A549 (cell line): ENCODE measurements at regions not wholly inside any gene's neighbourhood (a gene's known extent, or its start where the extent isn't known, plus 50 kb on each side); places are given as distances from the start of the nearest gene placed in this dataset.

Source experiments
- TF ChIP-seq, protein P1 (sequence below): IDR thresholded peaks from 2 replicates; pipeline ENCODE4 v1.6.1; 2012
- TF ChIP-seq, protein P2 (sequence below): fragments of >200 bp; sonication (Bioruptor Twin); formaldehyde crosslinking; IDR thresholded peaks from 3 replicates; pipeline ENCODE4 v1.5.1; 2016

DNA sequence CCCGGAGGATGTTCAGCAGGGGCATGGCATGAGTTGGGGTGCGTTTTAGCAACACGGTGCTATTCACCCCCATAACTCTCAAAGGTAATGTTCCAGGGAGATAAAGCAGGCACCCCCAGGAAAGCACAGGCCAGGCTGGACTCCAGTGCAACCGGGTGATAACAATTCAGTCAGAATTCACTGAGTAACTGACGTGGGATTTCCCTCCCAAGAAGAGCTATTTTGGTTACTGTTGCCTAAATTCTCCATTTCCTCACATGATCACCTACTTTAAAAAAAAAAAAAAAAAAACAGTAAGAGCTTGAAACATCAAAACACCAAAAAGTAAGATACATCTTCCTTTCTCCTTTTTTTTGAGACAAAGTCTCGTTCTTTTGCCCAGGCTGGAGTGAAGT, 137.6 kb upstream of the WWC1 start:
- TF ChIP-seq, protein P1, sequence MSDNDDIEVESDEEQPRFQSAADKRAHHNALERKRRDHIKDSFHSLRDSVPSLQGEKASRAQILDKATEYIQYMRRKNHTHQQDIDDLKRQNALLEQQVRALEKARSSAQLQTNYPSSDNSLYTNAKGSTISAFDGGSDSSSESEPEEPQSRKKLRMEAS, result no peak
- TF ChIP-seq, protein P2, sequence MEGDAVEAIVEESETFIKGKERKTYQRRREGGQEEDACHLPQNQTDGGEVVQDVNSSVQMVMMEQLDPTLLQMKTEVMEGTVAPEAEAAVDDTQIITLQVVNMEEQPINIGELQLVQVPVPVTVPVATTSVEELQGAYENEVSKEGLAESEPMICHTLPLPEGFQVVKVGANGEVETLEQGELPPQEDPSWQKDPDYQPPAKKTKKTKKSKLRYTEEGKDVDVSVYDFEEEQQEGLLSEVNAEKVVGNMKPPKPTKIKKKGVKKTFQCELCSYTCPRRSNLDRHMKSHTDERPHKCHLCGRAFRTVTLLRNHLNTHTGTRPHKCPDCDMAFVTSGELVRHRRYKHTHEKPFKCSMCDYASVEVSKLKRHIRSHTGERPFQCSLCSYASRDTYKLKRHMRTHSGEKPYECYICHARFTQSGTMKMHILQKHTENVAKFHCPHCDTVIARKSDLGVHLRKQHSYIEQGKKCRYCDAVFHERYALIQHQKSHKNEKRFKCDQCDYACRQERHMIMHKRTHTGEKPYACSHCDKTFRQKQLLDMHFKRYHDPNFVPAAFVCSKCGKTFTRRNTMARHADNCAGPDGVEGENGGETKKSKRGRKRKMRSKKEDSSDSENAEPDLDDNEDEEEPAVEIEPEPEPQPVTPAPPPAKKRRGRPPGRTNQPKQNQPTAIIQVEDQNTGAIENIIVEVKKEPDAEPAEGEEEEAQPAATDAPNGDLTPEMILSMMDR, result no peak
